Peyer's patch (tissue), 4 donors: ENCODE measurements at regions not wholly inside any gene's neighbourhood (a gene's known extent, or its start where the extent isn't known, plus 50 kb on each side); places are given as distances from the start of the nearest gene placed in this dataset.

Experiments
- POLR2A ChIP-seq, 2 donors: fragments of 450-650 bp; IDR thresholded peaks; one replicate each; pipeline ENCODE4 v1.5.1; 2017; ENCODE audit warnings: antibody characterized with exemption in 2 of 2, mild to moderate bottlenecking in 2 of 2, moderate library complexity in 2 of 2
- TF ChIP-seq, protein P1 (sequence below), 6 experiments: fragments of 450-650 bp in 4 of 6; fragments of 200-600 bp in 2 of 6; sonication (generic) in 1 of 6; IDR thresholded peaks; one replicate each; pipeline ENCODE4 v1.5.1; 2017 to 2019; ENCODE audit warnings: antibody characterized with exemption in 6 of 6, mild to moderate bottlenecking in 3 of 6, moderate library complexity in 1 of 6

DNA sequence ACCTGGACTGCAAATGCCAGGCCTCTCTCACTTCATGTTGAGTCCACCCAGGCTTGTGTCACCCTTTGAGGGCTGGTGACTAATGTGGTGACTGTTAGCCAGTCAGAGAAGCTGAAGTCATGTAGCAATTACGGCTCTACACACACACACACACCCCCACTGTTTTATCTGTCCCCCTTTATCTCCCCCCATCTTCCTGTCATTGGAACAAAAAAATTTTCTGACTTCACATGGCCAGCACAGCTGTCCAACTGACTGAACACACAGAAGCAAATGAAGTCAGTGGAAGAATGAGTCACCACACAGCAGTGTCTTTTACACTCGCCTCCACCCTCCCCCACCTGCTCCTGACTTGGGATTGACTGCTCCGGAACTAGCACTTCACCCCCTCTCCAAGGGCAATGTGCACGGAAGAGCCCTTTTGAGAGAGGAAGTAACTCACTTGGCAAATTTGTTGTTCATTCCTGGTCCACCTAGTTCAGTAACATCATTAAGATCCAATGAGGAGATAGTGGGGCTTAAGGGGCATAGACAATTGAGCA, 198.0 kb downstream of the RNF144B start:
- TF ChIP-seq, protein P1, sequence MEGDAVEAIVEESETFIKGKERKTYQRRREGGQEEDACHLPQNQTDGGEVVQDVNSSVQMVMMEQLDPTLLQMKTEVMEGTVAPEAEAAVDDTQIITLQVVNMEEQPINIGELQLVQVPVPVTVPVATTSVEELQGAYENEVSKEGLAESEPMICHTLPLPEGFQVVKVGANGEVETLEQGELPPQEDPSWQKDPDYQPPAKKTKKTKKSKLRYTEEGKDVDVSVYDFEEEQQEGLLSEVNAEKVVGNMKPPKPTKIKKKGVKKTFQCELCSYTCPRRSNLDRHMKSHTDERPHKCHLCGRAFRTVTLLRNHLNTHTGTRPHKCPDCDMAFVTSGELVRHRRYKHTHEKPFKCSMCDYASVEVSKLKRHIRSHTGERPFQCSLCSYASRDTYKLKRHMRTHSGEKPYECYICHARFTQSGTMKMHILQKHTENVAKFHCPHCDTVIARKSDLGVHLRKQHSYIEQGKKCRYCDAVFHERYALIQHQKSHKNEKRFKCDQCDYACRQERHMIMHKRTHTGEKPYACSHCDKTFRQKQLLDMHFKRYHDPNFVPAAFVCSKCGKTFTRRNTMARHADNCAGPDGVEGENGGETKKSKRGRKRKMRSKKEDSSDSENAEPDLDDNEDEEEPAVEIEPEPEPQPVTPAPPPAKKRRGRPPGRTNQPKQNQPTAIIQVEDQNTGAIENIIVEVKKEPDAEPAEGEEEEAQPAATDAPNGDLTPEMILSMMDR (IDR thresholded peaks at IDR 0.05) = no peak
- no peak for TF ChIP-seq POLR2A (IDR thresholded peaks at IDR 0.05)
